ENCODE measurements at regions not wholly inside any gene's neighbourhood (a gene's known extent, or its start where the extent isn't known, plus 50 kb on each side); places are given as distances from the start of the nearest gene placed in this dataset.
"Not testable (repeated sequence)": the region's sequence is repeated elsewhere in the genome, so short reads cannot be mapped to it uniquely, and the experiment has no call there.

GRCh38 chr1:189125694-189126093 is 1352.0 kb downstream of the BRINP3 start:
- peaks cover 20% of the 10 kb centered on the region; the same call in 2 of the 3 replicates for H3K9me3 Mint-ChIP-seq
- H3K9me2 ChIP-seq (ENCODE audit: insufficient read depth): no peaks in the 10 kb centered on the region
- no peaks in the 10 kb centered on the region for H3K4me1 ChIP-seq (ENCODE audit: insufficient read depth)
- no peak overlapping the region for H3K4me2 ChIP-seq
- H3K36me3 Mint-ChIP-seq (ENCODE audit: low read depth): peaks cover 5% of the 10 kb centered on the region; the same call in 1 of the 3 replicates
- no peaks in the 10 kb centered on the region for H3K36me3 ChIP-seq (ENCODE audit: insufficient read depth)
- no peaks in the 10 kb centered on the region for H3K4me1 Mint-ChIP-seq
- TF ChIP-seq NANOG (IDR thresholded peaks at IDR 0.05; ENCODE audit: borderline replicate concordance) (no peak), JUNB (IDR thresholded peaks at IDR 0.05; ENCODE audit: unreplicated experiment) (no peak)
- no peak overlapping the region for H3K4me3 ChIP-seq
- no peak overlapping the region for H2AFZ ChIP-seq
- H3F3A ChIP-seq (replicated peaks; ENCODE audit: low read depth): no peaks in the 10 kb centered on the region
- no peak overlapping the region for H3K27ac Mint-ChIP-seq
- no peaks in the 10 kb centered on the region for H3K79me2 ChIP-seq (replicated peaks; ENCODE audit: insufficient read depth)
- ATAC-seq (no peak), DNase-seq (ENCODE audit: low spot score) (no peak)
- no peaks in the 10 kb centered on the region for H3K27me3 ChIP-seq (ENCODE audit: insufficient read depth)
- no peaks in the 10 kb centered on the region for H4K20me1 ChIP-seq (replicated peaks; ENCODE audit: insufficient read depth)
- no peak overlapping the region for H3K27ac ChIP-seq (ENCODE audit: low read depth)
- H3K27me3 Mint-ChIP-seq (ENCODE audit: insufficient read depth, low read depth, poor library complexity): no peaks in the 10 kb centered on the region
- H3K4me3 Mint-ChIP-seq: no peak overlapping the region

DNA sequence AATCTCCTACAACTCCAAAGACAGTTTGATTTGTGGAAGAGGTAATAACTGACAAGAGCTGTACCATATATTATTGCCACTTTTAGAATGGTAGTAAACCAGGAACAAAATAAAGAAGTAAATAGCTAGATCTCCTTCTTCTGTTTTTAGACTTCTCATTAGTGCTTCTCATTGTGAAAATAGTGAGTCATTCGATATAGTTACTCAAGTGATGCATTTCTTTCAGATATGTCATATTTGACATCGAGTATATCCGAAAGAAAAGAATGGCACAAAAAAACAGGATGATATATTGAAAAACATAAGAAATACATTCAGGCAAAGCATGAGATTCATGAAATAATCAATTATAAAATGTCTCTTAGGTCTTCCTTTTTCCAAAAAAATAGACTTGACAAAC is 1346.1 kb downstream of the BRINP3 start:
- no peak for DNase-seq (ENCODE audit: low spot score)
- H3K27me3 ChIP-seq (ENCODE audit: insufficient read depth): no peaks in the 10 kb centered on the region
- no peaks in the 10 kb centered on the region for H3K79me2 ChIP-seq (replicated peaks; ENCODE audit: insufficient read depth)
- Mint-ChIP-seq H3K9me3 (peaks cover 7% of the 10 kb centered on the region; the same call in 1 of the 3 replicates), H3K27ac (no peak overlapping the region), H3K36me3 (ENCODE audit: low read depth) (no peaks in the 10 kb centered on the region), H3K27me3 (ENCODE audit: insufficient read depth, low read depth, poor library complexity) (no peaks in the 10 kb centered on the region), H3K4me3 (no peak overlapping the region), H3K4me1 (no peaks in the 10 kb centered on the region)
- H4K20me1 ChIP-seq (replicated peaks; ENCODE audit: insufficient read depth): no peaks in the 10 kb centered on the region
- no peak overlapping the region for H2AFZ ChIP-seq
- no peak overlapping the region for H3K4me3 ChIP-seq
- TF ChIP-seq JUNB (IDR thresholded peaks at IDR 0.05; ENCODE audit: unreplicated experiment) (no peak), CREB1 (CRISPR knock-in tag; IDR thresholded peaks at IDR 0.05; ENCODE audit: low read depth) (no peak), ZNF114 (CRISPR knock-in tag; IDR thresholded peaks at IDR 0.05) (no peak), EZH2phosphoT487 (IDR thresholded peaks at IDR 0.05; ENCODE audit: unreplicated experiment) (no peak), CTCF (conservative IDR thresholded peaks at IDR 0.05; ENCODE audit: low read depth in 2 of 2) (no peak), EZH2 (IDR thresholded peaks at IDR 0.05; ENCODE audit: low read depth, unreplicated experiment) (no peak), POLR2AphosphoS5 (IDR thresholded peaks at IDR 0.05; ENCODE audit: low read depth) (no peak)
- H3K4me2 ChIP-seq: no peak overlapping the region
- H3F3A ChIP-seq (replicated peaks; ENCODE audit: low read depth): no peaks in the 10 kb centered on the region
- ATAC-seq: no peak
- no peaks in the 10 kb centered on the region for H3K4me1 ChIP-seq (ENCODE audit: insufficient read depth)
- H3K27ac ChIP-seq (ENCODE audit: low read depth): no peak overlapping the region
- no peaks in the 10 kb centered on the region for H3K36me3 ChIP-seq (ENCODE audit: insufficient read depth)
- no peaks in the 10 kb centered on the region for H3K9me2 ChIP-seq (ENCODE audit: insufficient read depth)

GRCh38 chr1:189139748-189140147 is 1337.9 kb downstream of the BRINP3 start:
- not testable (repeated sequence) for H3K4me1 Mint-ChIP-seq; H3K27me3 ChIP-seq (ENCODE audit: insufficient read depth); H3K4me1 ChIP-seq (ENCODE audit: insufficient read depth); H3K27me3 Mint-ChIP-seq (ENCODE audit: insufficient read depth, low read depth, poor library complexity); H3K27ac Mint-ChIP-seq; H4K20me1 ChIP-seq (replicated peaks; ENCODE audit: insufficient read depth); H3K4me2 ChIP-seq; DNase-seq (ENCODE audit: low spot score); H3K9me2 ChIP-seq (ENCODE audit: insufficient read depth); H3K4me3 Mint-ChIP-seq; H2AFZ ChIP-seq; H3F3A ChIP-seq (replicated peaks; ENCODE audit: low read depth); H3K36me3 ChIP-seq (ENCODE audit: insufficient read depth); H3K27ac ChIP-seq (ENCODE audit: low read depth); ATAC-seq; H3K36me3 Mint-ChIP-seq (ENCODE audit: low read depth); H3K4me3 ChIP-seq; H3K79me2 ChIP-seq (replicated peaks; ENCODE audit: insufficient read depth)
- peaks cover 21% of the 10 kb centered on the region for H3K9me3 Mint-ChIP-seq

Data from GM23338 (cell line).